GM12878 (cell line): ENCODE measurements at regions not wholly inside any gene's neighbourhood (a gene's known extent, or its start where the extent isn't known, plus 50 kb on each side); places are given as distances from the start of the nearest gene placed in this dataset.

Experiments used
- ATAC-seq: fragments of 200-7000 bp; cut with Tn5 transposase; 3 replicates; pipeline ENCODE4 v1.9.1; 2020; ENCODE audit warnings: mild to moderate bottlenecking, moderate library complexity
- BruUV-seq: library from RNA; stranded (reverse); fragments of 400-500 nt; replicated peaks from 2 replicates; lab custom pipeline; 2021; lab: Mats Ljungman, UMichigan
- CTCF ChIA-PET: fragments of 300-600 bp; sonication (Branson Sonifier 250); formaldehyde crosslinking; extraction: SDS; loops from one replicate; lab custom pipeline; 2021; ENCODE audit warnings: inconsistent platforms; lab: Yijun Ruan, JAX
- POLR2A ChIA-PET: fragments of 350-600 bp; formaldehyde crosslinking; extraction: SDS; loops from one replicate; lab custom pipeline; 2021; ENCODE audit warnings: inconsistent platforms; lab: Charles Lee
- RAD21 ChIA-PET: fragments of 300-600 bp; sonication (Branson Sonifier 250); formaldehyde crosslinking; loops from one replicate; lab custom pipeline; 2023; ENCODE audit warnings: antibody characterized with exemption; ENCODE audit not compliant: unreplicated experiment; lab: Charles Lee
- SMC1A ChIA-PET: fragments of 300-600 bp; sonication (Branson Sonifier 250); formaldehyde crosslinking; loops from one replicate; lab custom pipeline; 2023; ENCODE audit not compliant: unreplicated experiment, uncharacterized antibody; lab: Charles Lee
- DNase-seq: peaks from one replicate; pipeline ENCODE4 v3.0.0-alpha.2; 2011; ENCODE audit warnings: low read depth, low spot score
- FAIRE-seq: peaks from 3 replicates; lab custom pipeline; 2011; peaks lifted over from hg19 to GRCh38; lab: Jason Lieb, UNC
- H2AFZ ChIP-seq: 2 replicates; pipeline ENCODE4 v1.6.0; 2011; ENCODE audit warnings: low read depth, low read length, control low read depth; ENCODE audit not compliant: control insufficient read depth
- H3K27ac ChIP-seq: 2 replicates; pipeline ENCODE4 v1.5.1; 2011; ENCODE audit warnings: control low read depth; ENCODE audit not compliant: control insufficient read depth, insufficient read depth
- H3K27me3 ChIP-seq, 2 experiments: replicated peaks in 1 of 2; 2 replicates each; pipeline versions ENCODE4 v1.6.0 to v1.6.1; 2011; ENCODE audit warnings: low read length in 1 of 2; ENCODE audit not compliant: control insufficient read depth in 2 of 2, insufficient read depth in 2 of 2
- H3K36me3 ChIP-seq, 2 experiments: 2 replicates each; pipeline ENCODE4 v1.5.1; 2011; ENCODE audit warnings: low read length in 1 of 2; ENCODE audit not compliant: control insufficient read depth in 2 of 2, insufficient read depth in 2 of 2
- H3K4me1 ChIP-seq: 2 replicates; pipeline ENCODE4 v1.6.1; 2011; ENCODE audit warnings: mild to moderate bottlenecking, low read length, moderate library complexity, mixed read lengths; ENCODE audit not compliant: control insufficient read depth, insufficient read depth
- H3K4me2 ChIP-seq: 2 replicates; pipeline ENCODE4 v1.6.0; 2011; ENCODE audit warnings: control low read depth; ENCODE audit not compliant: control insufficient read depth, insufficient read depth
- H3K4me3 ChIP-seq: fragments of 200-600 bp; sonication (generic); 2 replicates; pipeline ENCODE4 v1.5.1; 2016
- H3K79me2 ChIP-seq: 2 replicates; pipeline ENCODE4 v1.6.0; 2011; ENCODE audit warnings: low read length; ENCODE audit not compliant: control insufficient read depth, insufficient read depth
- H3K9ac ChIP-seq: 2 replicates; pipeline ENCODE4 v1.8.0; 2011; ENCODE audit warnings: low read length, control low read depth, mixed read lengths; ENCODE audit not compliant: control insufficient read depth, insufficient read depth
- H3K9me3 ChIP-seq: replicated peaks from 3 replicates; pipeline ENCODE4 v1.5.1; 2011; ENCODE audit warnings: mild to moderate bottlenecking, low read length; ENCODE audit not compliant: control insufficient read depth, insufficient read depth
- H4K20me1 ChIP-seq: 2 replicates; pipeline ENCODE4 v1.6.0; 2011; ENCODE audit not compliant: control insufficient read depth, insufficient read depth
- CEBPB ChIP-seq, 2 experiments: fragments of 150-350 bp in 1 of 2; IDR thresholded peaks; 2 replicates each; pipeline ENCODE4 v1.6.1; 2012 to 2014; ENCODE audit warnings: low read depth in 2 of 2, low read length in 2 of 2, borderline replicate concordance in 1 of 2, inconsistent platforms in 1 of 2
- CEBPZ ChIP-seq: fragments of 150-350 bp; IDR thresholded peaks from 2 replicates; pipeline ENCODE4 v1.6.1; 2016; ENCODE audit warnings: low read depth, low read length
- HDGF ChIP-seq: fragments of 450-650 bp; IDR thresholded peaks from 2 replicates; pipeline ENCODE4 v1.6.1; 2016; ENCODE audit warnings: antibody characterized with exemption
- IRF4 ChIP-seq: IDR thresholded peaks from 2 replicates; pipeline ENCODE4 v1.6.1; 2011; ENCODE audit warnings: low read depth, low read length
- MTA2 ChIP-seq: fragments of 450-650 bp; IDR thresholded peaks from 2 replicates; pipeline ENCODE4 v1.6.1; 2016; ENCODE audit warnings: low read depth, mild to moderate bottlenecking, moderate library complexity
- MTA3 ChIP-seq: IDR thresholded peaks from 2 replicates; pipeline ENCODE4 v1.6.1; 2012; ENCODE audit warnings: low read length, inconsistent platforms, borderline replicate concordance
- NBN ChIP-seq: fragments of 450-650 bp; IDR thresholded peaks from 2 replicates; pipeline ENCODE4 v1.6.1; 2016
- NR2C2 ChIP-seq: IDR thresholded peaks from 2 replicates; pipeline ENCODE4 v1.6.1; 2011; ENCODE audit warnings: borderline replicate concordance, low read depth; ENCODE audit not compliant: control insufficient read depth, insufficient read length
- POLR2A ChIP-seq: IDR thresholded peaks from 2 replicates; pipeline ENCODE4 v1.6.1; 2011; ENCODE audit warnings: low read depth, mild to moderate bottlenecking, low read length
- SKIL ChIP-seq: fragments of 450-650 bp; IDR thresholded peaks from 2 replicates; pipeline ENCODE4 v1.6.1; 2017; ENCODE audit warnings: mild to moderate bottlenecking, low read depth, inconsistent platforms; ENCODE audit not compliant: poor library complexity, severe bottlenecking
- SREBF2 ChIP-seq: IDR thresholded peaks from 2 replicates; pipeline ENCODE4 v1.6.1; 2012; ENCODE audit warnings: mild to moderate bottlenecking, low read length
- ZBTB11 ChIP-seq: fragments of 450-650 bp; formaldehyde crosslinking; IDR thresholded peaks from 2 replicates; pipeline ENCODE4 v1.5.0; 2022; ENCODE audit warnings: mild to moderate bottlenecking, missing genetic modification characterization
- ZZZ3 ChIP-seq: IDR thresholded peaks from 2 replicates; pipeline ENCODE4 v1.6.1; 2011; ENCODE audit warnings: low read depth; ENCODE audit not compliant: control insufficient read depth, insufficient read length
- WGBS: methylation state at CpG from one replicate; pipeline ENCODE4 v1.1.6; 2016; ENCODE audit warnings: low lambda C conversion rate; ENCODE audit not compliant: insufficient replicate concordance, insufficient coverage; ENCODE audit errors: missing lambda C conversion rate; 5-methylcytosine and 5-hydroxymethylcytosine counted together
- in situ Hi-C: fragments of 300-500 bp; cut with MboI; formaldehyde crosslinking; loops from 9 replicates; pipeline ENCODE4 v1.14.3; 2018; ENCODE audit warnings: mixed read lengths
- intact Hi-C: fragments of 100-400 bp; cut with micrococcal nuclease; formaldehyde crosslinking; loops from one replicate; pipeline ENCODE4 v1.14.2; 2022; ENCODE audit not compliant: unreplicated experiment
- TF ChIP-seq, protein P1 (sequence below): IDR thresholded peaks from 2 replicates; pipeline ENCODE4 v1.6.1; 2011; ENCODE audit warnings: mild to moderate bottlenecking, low read depth, low read length, moderate library complexity; ENCODE audit not compliant: insufficient replicate concordance

DNA sequence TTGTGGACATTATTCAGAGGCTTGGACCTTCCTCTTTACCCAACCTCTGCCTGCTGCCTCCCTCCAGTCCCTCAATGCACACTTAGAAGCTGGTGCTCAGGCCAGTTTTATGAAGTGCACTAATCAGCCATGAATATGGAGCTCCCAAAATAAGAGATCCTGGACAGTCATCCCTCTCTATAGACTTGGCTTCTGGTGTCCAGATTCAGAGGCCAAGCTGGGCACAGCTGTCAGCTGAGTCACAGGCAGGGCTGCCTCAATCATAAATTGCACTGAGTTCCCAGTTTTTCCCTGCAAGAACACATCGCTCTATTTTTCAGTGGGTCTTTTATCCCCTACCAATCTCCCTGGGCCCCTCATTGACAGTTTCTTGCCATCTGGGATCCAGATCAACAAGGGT, 161.7 kb upstream of the CADM1 start:
- in situ Hi-C loops (no loop called here), intact Hi-C loops (no loop called here)
- no peak overlapping the region for H3K27ac ChIP-seq
- DNase-seq (no peak), ATAC-seq (no peak), FAIRE-seq (no peak)
- no peak overlapping the region for H3K4me2 ChIP-seq
- CTCF ChIA-PET = interaction anchor here (1.2 kb wide), 1 partner anchor 558 kb away, joined by 4 read pairs; no protein-coding TSS in a partner anchor
- no TSS peak for BruUV-seq
- H3K4me1 ChIP-seq = no peaks in the 10 kb centered on the region
- no peak overlapping the region for H2AFZ ChIP-seq
- H3K9me3 ChIP-seq = no peaks in the 10 kb centered on the region
- peaks cover 0 to 2% of the 10 kb centered on the region in 2 experiments; a peak in 2 of 4 replicates for H3K27me3 ChIP-seq
- no peak overlapping the region for H3K4me3 ChIP-seq
- RAD21 ChIA-PET = no interaction called here
- no peak overlapping the region for H3K9ac ChIP-seq
- no peaks in the 10 kb centered on the region for H3K36me3 ChIP-seq
- H3K79me2 ChIP-seq = no peaks in the 10 kb centered on the region
- SMC1A ChIA-PET = interaction anchor here (0.8 kb wide), 1 partner anchor 33 kb away, joined by 3 read pairs; no protein-coding TSS in a partner anchor
- no peaks in the 10 kb centered on the region for H4K20me1 ChIP-seq
- POLR2A ChIA-PET = no interaction called here
- 93% methylated on average over 1 of the region's 1 CpG for WGBS
- no peak for TF ChIP-seq IRF4
- no peak for TF ChIP-seq ZZZ3
- TF ChIP-seq NBN = no peak
- no peak for TF ChIP-seq NR2C2
- TF ChIP-seq CEBPB (IDR thresholded peaks at IDR 0.05; ENCODE audit: borderline replicate concordance in 1 of 2, low read depth in 2 of 2, low read length in 2 of 2) = no peak
- no peak for TF ChIP-seq ZBTB11 (CRISPR knock-in tag)
- TF ChIP-seq SREBF2 = no peak
- TF ChIP-seq CEBPZ = no peak
- TF ChIP-seq POLR2A = no peak
- TF ChIP-seq MTA3 = no peak
- no peak for TF ChIP-seq MTA2
- no peak for TF ChIP-seq SKIL
- TF ChIP-seq, protein P1, sequence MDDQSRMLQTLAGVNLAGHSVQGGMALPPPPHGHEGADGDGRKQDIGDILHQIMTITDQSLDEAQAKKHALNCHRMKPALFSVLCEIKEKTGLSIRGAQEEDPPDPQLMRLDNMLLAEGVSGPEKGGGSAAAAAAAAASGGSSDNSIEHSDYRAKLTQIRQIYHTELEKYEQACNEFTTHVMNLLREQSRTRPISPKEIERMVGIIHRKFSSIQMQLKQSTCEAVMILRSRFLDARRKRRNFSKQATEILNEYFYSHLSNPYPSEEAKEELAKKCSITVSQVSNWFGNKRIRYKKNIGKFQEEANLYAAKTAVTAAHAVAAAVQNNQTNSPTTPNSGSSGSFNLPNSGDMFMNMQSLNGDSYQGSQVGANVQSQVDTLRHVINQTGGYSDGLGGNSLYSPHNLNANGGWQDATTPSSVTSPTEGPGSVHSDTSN = no peak
- TF ChIP-seq HDGF = no peak
